ENCODE measurements at regions not wholly inside any gene's neighbourhood (a gene's known extent, or its start where the extent isn't known, plus 50 kb on each side); places are given as distances from the start of the nearest gene placed in this dataset.
"Not testable (repeated sequence)": the region's sequence is repeated elsewhere in the genome, so short reads cannot be mapped to it uniquely, and the experiment has no call there.

GRCh38 chr1:145482214-145482860 lies 56.9 kb upstream of the NBPF20 start:
- DNase-seq (ENCODE audit: low read depth, low spot score); H3K27me3 ChIP-seq (ENCODE audit: control insufficient read depth, insufficient read depth, low read length); H3K27ac ChIP-seq (ENCODE audit: low read length); H3K4me3 ChIP-seq (ENCODE audit: low read length); H3K9me3 ChIP-seq (ENCODE audit: control insufficient read depth, insufficient read depth, low read length); H3K36me3 ChIP-seq (ENCODE audit: control insufficient read depth, insufficient read depth, low read length); H3K4me1 ChIP-seq (ENCODE audit: control insufficient read depth, insufficient read depth, low read length): not testable (repeated sequence)
- WGBS (ENCODE audit: insufficient coverage, insufficient read length), result no CpG with 5 or more reads among the region's 8 CpGs

- H3K4me1 ChIP-seq (ENCODE audit: control insufficient read depth, insufficient read depth, low read length); H3K36me3 ChIP-seq (ENCODE audit: control insufficient read depth, insufficient read depth, low read length); H3K27me3 ChIP-seq (ENCODE audit: control insufficient read depth, insufficient read depth, low read length); DNase-seq (ENCODE audit: low read depth, low spot score); H3K27ac ChIP-seq (ENCODE audit: low read length); H3K9me3 ChIP-seq (ENCODE audit: control insufficient read depth, insufficient read depth, low read length): not testable (repeated sequence)
- WGBS (ENCODE audit: insufficient coverage, insufficient read length), result no CpG with 5 or more reads among the region's 25 CpGs
- peak overlapping the region; percentile 55; the same call in 1 of the 2 replicates for H3K4me3 ChIP-seq (ENCODE audit: low read length)
These were observed 50.6 kb upstream of the NBPF20 start for GRCh38 chr1:145475962-145476361.

- DNase-seq (ENCODE audit: low read depth, low spot score); H3K4me1 ChIP-seq (ENCODE audit: control insufficient read depth, insufficient read depth, low read length); H3K36me3 ChIP-seq (ENCODE audit: control insufficient read depth, insufficient read depth, low read length); H3K9me3 ChIP-seq (ENCODE audit: control insufficient read depth, insufficient read depth, low read length); H3K27me3 ChIP-seq (ENCODE audit: control insufficient read depth, insufficient read depth, low read length); H3K27ac ChIP-seq (ENCODE audit: low read length): not testable (repeated sequence)
- WGBS (ENCODE audit: insufficient coverage, insufficient read length), result no CpG with 5 or more reads among the region's 41 CpGs
- peak overlapping the region; percentile 55; the same call in 1 of the 2 replicates for H3K4me3 ChIP-seq (ENCODE audit: low read length)
These were observed 50.0 kb upstream of the NBPF20 start for GRCh38 chr1:145475369-145475915.
